ENCODE measurements at regions not wholly inside any gene's neighbourhood (a gene's known extent, or its start where the extent isn't known, plus 50 kb on each side); places are given as distances from the start of the nearest gene placed in this dataset.
"Not testable (repeated sequence)": the region's sequence is repeated elsewhere in the genome, so short reads cannot be mapped to it uniquely, and the experiment has no call there.

DNA sequence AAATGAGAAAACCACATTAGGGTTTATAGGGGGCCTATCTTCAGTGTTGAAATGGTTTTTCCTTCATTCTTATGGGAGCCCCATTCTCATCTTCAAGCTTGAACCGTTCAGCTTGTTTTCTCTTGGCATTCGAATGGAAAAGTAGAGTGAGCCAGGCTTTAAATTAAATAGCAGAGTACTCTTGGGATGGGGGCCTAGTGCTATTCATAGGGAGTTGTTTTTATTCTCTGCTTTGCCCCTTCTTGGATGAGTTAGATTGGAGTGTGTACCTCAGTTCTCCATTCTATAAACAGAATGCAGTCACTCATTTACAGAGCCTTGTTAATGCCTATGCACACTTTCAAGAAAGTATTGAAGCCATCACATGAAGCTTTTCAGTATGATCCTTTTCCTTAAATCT is 127.9 kb downstream of the FAM170A start:
- peaks cover 2% of the 10 kb centered on the region in 3 donors for H3K27me3 Mint-ChIP-seq (ENCODE audit: low read depth in 3 of 3)
- intact Hi-C loops (cut with micrococcal nuclease), result no loop called here
- no peak overlapping the region for H3K27ac Mint-ChIP-seq
- TF ChIP-seq, protein P1, sequence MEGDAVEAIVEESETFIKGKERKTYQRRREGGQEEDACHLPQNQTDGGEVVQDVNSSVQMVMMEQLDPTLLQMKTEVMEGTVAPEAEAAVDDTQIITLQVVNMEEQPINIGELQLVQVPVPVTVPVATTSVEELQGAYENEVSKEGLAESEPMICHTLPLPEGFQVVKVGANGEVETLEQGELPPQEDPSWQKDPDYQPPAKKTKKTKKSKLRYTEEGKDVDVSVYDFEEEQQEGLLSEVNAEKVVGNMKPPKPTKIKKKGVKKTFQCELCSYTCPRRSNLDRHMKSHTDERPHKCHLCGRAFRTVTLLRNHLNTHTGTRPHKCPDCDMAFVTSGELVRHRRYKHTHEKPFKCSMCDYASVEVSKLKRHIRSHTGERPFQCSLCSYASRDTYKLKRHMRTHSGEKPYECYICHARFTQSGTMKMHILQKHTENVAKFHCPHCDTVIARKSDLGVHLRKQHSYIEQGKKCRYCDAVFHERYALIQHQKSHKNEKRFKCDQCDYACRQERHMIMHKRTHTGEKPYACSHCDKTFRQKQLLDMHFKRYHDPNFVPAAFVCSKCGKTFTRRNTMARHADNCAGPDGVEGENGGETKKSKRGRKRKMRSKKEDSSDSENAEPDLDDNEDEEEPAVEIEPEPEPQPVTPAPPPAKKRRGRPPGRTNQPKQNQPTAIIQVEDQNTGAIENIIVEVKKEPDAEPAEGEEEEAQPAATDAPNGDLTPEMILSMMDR (IDR thresholded peaks at IDR 0.05), result no peak
- DNase-seq, result no peak
- no peak overlapping the region for H3K4me3 Mint-ChIP-seq
- no peaks in the 10 kb centered on the region for H3K36me3 ChIP-seq (replicated peaks in 1 of 2; ENCODE audit: control insufficient read depth in 1 of 2, insufficient read depth in 2 of 2, low read length in 2 of 2)
- H3K4me2 ChIP-seq (replicated peaks; ENCODE audit: extremely low read depth, low read length, poor library complexity, severe bottlenecking), result no peak overlapping the region
- no peaks in the 10 kb centered on the region for H3K79me2 ChIP-seq (ENCODE audit: insufficient read depth, low read length)
- no peaks in the 10 kb centered on the region for H3K4me1 Mint-ChIP-seq
- no peaks in the 10 kb centered on the region for H3K36me3 Mint-ChIP-seq
- H3K9me3 ChIP-seq (replicated peaks in 1 of 2; ENCODE audit: control insufficient read depth in 1 of 2, insufficient read depth in 1 of 2, low read length in 2 of 2), result peaks cover 0 to 7% of the 10 kb centered on the region in 2 donors
- no peaks in the 10 kb centered on the region for H3K27me3 ChIP-seq (ENCODE audit: control insufficient read depth in 2 of 2, insufficient read depth in 2 of 2, low read length in 2 of 2)
- no peaks in the 10 kb centered on the region for H4K20me1 ChIP-seq (ENCODE audit: insufficient read depth, low read length)
- H3K9ac ChIP-seq (ENCODE audit: insufficient read depth, low read length, poor library complexity, severe bottlenecking), result no peak overlapping the region
- peaks cover 0 to 9% (median 5%) of the 10 kb centered on the region in 7 donors for H3K9me3 Mint-ChIP-seq
- H3K4me1 ChIP-seq (ENCODE audit: control insufficient read depth in 1 of 2, insufficient read depth in 2 of 2, low read length in 2 of 2), result no peaks in the 10 kb centered on the region
- no peak overlapping the region for H3K27ac ChIP-seq (ENCODE audit: low read depth in 1 of 2, low read length in 2 of 2)
- no peak overlapping the region for H2AFZ ChIP-seq (ENCODE audit: insufficient read depth, low read depth, low read length, poor library complexity, severe bottlenecking)
- no CpG with 5 or more reads among the region's 2 CpGs for WGBS (ENCODE audit: insufficient coverage)
- no peak overlapping the region for H3K4me3 ChIP-seq (replicated peaks in 1 of 3; ENCODE audit: low read depth in 2 of 3, low read length in 3 of 3)

DNA sequence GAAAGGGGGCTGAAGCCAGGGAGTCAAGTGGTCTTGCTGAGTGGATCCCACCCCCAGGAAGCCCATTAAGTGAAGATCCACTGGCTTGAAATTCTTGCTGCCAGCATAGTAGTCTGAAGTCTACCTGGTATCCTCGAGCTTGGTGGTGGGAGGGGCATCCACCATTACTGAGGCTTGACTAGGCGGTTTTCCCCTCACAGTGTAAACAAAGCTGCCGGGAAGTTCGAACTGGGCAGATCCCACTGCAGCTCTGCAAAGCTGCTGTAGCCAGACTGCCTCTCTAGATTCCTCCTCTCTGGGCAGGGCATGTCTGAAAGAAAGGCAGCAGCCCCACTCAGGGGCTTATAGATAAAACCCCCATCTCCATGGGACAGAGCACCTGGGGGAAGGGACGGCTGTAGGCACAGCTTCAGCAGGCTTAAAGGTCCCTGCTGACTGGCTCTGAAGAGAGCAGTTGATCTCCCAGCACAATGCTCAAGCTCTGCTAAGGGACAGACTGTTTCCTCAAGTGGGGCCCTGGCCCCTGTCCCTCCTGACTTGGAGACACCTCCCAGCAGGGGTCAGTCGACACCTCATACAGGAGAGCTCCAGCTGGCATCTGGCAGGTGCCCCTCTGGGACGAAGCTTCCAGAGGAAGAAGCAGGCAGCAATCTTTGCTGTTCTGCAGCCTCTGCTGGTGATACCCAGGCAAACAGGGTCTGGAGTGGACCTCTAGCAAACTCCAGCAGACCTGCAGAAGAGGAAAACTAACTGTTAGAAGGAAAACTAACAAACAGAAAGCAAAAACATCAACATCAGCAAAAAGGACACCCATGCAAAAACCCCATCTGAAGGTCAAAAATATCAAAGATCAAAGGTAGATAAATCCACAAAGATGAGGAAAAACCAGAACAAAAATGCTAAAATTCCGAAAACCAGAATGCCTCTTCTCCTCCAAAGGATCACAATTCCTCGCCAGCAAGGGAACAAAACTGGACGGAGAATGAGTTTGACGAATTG is 140.6 kb downstream of the FAM170A start:
- H3K9me3 ChIP-seq (replicated peaks in 1 of 2; ENCODE audit: control insufficient read depth in 1 of 2, insufficient read depth in 1 of 2, low read length in 2 of 2); H3K4me1 Mint-ChIP-seq; H3K4me3 ChIP-seq (replicated peaks in 1 of 3; ENCODE audit: low read depth in 2 of 3, low read length in 3 of 3); H3K9ac ChIP-seq (ENCODE audit: insufficient read depth, low read length, poor library complexity, severe bottlenecking); H3K4me1 ChIP-seq (ENCODE audit: control insufficient read depth in 1 of 2, insufficient read depth in 2 of 2, low read length in 2 of 2); H2AFZ ChIP-seq (ENCODE audit: insufficient read depth, low read depth, low read length, poor library complexity, severe bottlenecking); H3K36me3 ChIP-seq (replicated peaks in 1 of 2; ENCODE audit: control insufficient read depth in 1 of 2, insufficient read depth in 2 of 2, low read length in 2 of 2); H3K4me3 Mint-ChIP-seq; H3K9me3 Mint-ChIP-seq; H3K79me2 ChIP-seq (ENCODE audit: insufficient read depth, low read length); DNase-seq; H3K36me3 Mint-ChIP-seq; H3K27me3 Mint-ChIP-seq (ENCODE audit: low read depth in 3 of 3); H3K4me2 ChIP-seq (replicated peaks; ENCODE audit: extremely low read depth, low read length, poor library complexity, severe bottlenecking); H3K27ac ChIP-seq (ENCODE audit: low read depth in 1 of 2, low read length in 2 of 2); H4K20me1 ChIP-seq (ENCODE audit: insufficient read depth, low read length); intact Hi-C loops (cut with micrococcal nuclease); H3K27me3 ChIP-seq (ENCODE audit: control insufficient read depth in 2 of 2, insufficient read depth in 2 of 2, low read length in 2 of 2); H3K27ac Mint-ChIP-seq: not testable (repeated sequence)
- WGBS (ENCODE audit: insufficient coverage), result 65% methylated on average over 5 of the region's 11 CpGs

DNA sequence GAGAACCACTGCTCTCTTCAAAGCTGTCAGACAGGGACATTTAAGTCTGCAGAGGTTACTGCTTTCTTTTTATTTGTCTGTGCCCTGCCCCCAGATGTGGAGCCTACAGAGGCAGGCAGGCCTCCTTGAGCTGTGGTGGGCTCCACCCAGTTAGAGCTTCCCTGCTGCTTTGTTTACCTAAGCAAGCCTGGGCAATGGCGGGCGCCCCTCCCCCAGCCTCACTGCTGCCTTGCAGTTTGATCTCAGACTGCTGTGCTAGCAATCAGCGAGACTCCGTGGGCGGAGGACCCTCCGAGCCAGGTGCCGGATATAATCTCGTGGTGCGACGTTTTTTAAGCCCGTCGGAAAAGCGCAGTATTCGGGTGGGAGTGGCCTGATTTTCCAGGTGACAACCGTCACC is 150.8 kb downstream of the FAM170A start:
- H3K4me1 Mint-ChIP-seq; H3K79me2 ChIP-seq (ENCODE audit: insufficient read depth, low read length); H3K4me3 Mint-ChIP-seq; H3K27ac Mint-ChIP-seq; intact Hi-C loops (cut with micrococcal nuclease); H3K4me3 ChIP-seq (replicated peaks in 1 of 3; ENCODE audit: low read depth in 2 of 3, low read length in 3 of 3); H3K4me1 ChIP-seq (ENCODE audit: control insufficient read depth in 1 of 2, insufficient read depth in 2 of 2, low read length in 2 of 2); H2AFZ ChIP-seq (ENCODE audit: insufficient read depth, low read depth, low read length, poor library complexity, severe bottlenecking); H3K9ac ChIP-seq (ENCODE audit: insufficient read depth, low read length, poor library complexity, severe bottlenecking); H3K9me3 ChIP-seq (replicated peaks in 1 of 2; ENCODE audit: control insufficient read depth in 1 of 2, insufficient read depth in 1 of 2, low read length in 2 of 2); H3K36me3 Mint-ChIP-seq; H3K27ac ChIP-seq (ENCODE audit: low read depth in 1 of 2, low read length in 2 of 2); H4K20me1 ChIP-seq (ENCODE audit: insufficient read depth, low read length); H3K36me3 ChIP-seq (replicated peaks in 1 of 2; ENCODE audit: control insufficient read depth in 1 of 2, insufficient read depth in 2 of 2, low read length in 2 of 2); DNase-seq; H3K27me3 ChIP-seq (ENCODE audit: control insufficient read depth in 2 of 2, insufficient read depth in 2 of 2, low read length in 2 of 2); H3K27me3 Mint-ChIP-seq (ENCODE audit: low read depth in 3 of 3); H3K4me2 ChIP-seq (replicated peaks; ENCODE audit: extremely low read depth, low read length, poor library complexity, severe bottlenecking): not testable (repeated sequence)
- WGBS (ENCODE audit: insufficient coverage), result 95% methylated on average over 15 of the region's 15 CpGs
- peaks cover 0 to 15% (median 10%) of the 10 kb centered on the region in 7 donors for H3K9me3 Mint-ChIP-seq
